ENCODE measurements at regions not wholly inside any gene's neighbourhood (a gene's known extent, or its start where the extent isn't known, plus 50 kb on each side); places are given as distances from the start of the nearest gene placed in this dataset.

GRCh38 chr1:5664906-5665875 lies 327.0 kb downstream of the NPHP4 start:
- no peak overlapping the region for H3K4me3 ChIP-seq
- H3K27ac ChIP-seq (replicated peaks), result no peak overlapping the region
- no peaks in the 10 kb centered on the region for H3K36me3 ChIP-seq
- no peak for TF ChIP-seq CTCF (IDR thresholded peaks at IDR 0.05; ENCODE audit: borderline replicate concordance)
- peaks cover 4% of the 10 kb centered on the region for H3K9me3 ChIP-seq (replicated peaks)
- H3K27me3 ChIP-seq (ENCODE audit: low read depth), result peaks cover 37% of the 10 kb centered on the region
- DNase-seq, result no peak
- intact Hi-C loops (cut with micrococcal nuclease), result no loop called here
- peaks cover 17% of the 10 kb centered on the region for H3K4me1 ChIP-seq

- no peak overlapping the region for H3K4me3 ChIP-seq
- H3K27ac ChIP-seq (replicated peaks), result no peak overlapping the region
- H3K9me3 ChIP-seq (replicated peaks), result peaks cover 4% of the 10 kb centered on the region
- peaks cover 37% of the 10 kb centered on the region for H3K27me3 ChIP-seq (ENCODE audit: low read depth)
- H3K4me1 ChIP-seq, result peaks cover 22% of the 10 kb centered on the region
- no peak for TF ChIP-seq CTCF (IDR thresholded peaks at IDR 0.05; ENCODE audit: borderline replicate concordance)
- intact Hi-C loops (cut with micrococcal nuclease), result no loop called here
- no peak for DNase-seq
- H3K36me3 ChIP-seq, result no peaks in the 10 kb centered on the region
Measured at GRCh38 chr1:5664081-5664768, 328.0 kb downstream of the NPHP4 start.

- Histone ChIP-seq H3K36me3 (no peaks in the 10 kb centered on the region), H3K27me3 (ENCODE audit: low read depth) (peaks cover 37% of the 10 kb centered on the region), H3K9me3 (replicated peaks) (peaks cover 4% of the 10 kb centered on the region), H3K27ac (replicated peaks) (no peak overlapping the region), H3K4me3 (no peak overlapping the region), H3K4me1 (peaks cover 22% of the 10 kb centered on the region)
- TF ChIP-seq CTCF (IDR thresholded peaks at IDR 0.05; ENCODE audit: borderline replicate concordance), result no peak
- no peak for DNase-seq
- intact Hi-C loops (cut with micrococcal nuclease), result no loop called here
Measured at GRCh38 chr1:5662744-5663126, 329.5 kb downstream of the NPHP4 start.

GRCh38 chr1:5662086-5662743 lies 330.0 kb downstream of the NPHP4 start:
- no peak overlapping the region for H3K4me3 ChIP-seq
- DNase-seq, result no peak
- H3K27ac ChIP-seq (replicated peaks), result no peak overlapping the region

More at GRCh38 chr1:5662086-5662743, 330.0 kb downstream of the NPHP4 start:
- H3K36me3 ChIP-seq, result no peaks in the 10 kb centered on the region
- intact Hi-C loops (cut with micrococcal nuclease), result no loop called here
- peaks cover 4% of the 10 kb centered on the region for H3K9me3 ChIP-seq (replicated peaks)
- H3K4me1 ChIP-seq, result peaks cover 22% of the 10 kb centered on the region
- peaks cover 37% of the 10 kb centered on the region for H3K27me3 ChIP-seq (ENCODE audit: low read depth)
- no peak for TF ChIP-seq CTCF (IDR thresholded peaks at IDR 0.05; ENCODE audit: borderline replicate concordance)
